GM13977 (cell line): ENCODE measurements at regions not wholly inside any gene's neighbourhood (a gene's known extent, or its start where the extent isn't known, plus 50 kb on each side); places are given as distances from the start of the nearest gene placed in this dataset.

ENCODE experiments used
- DNase-seq: peaks from one replicate; pipeline ENCODE4 v3.0.0; 2012; ENCODE audit warnings: low spot score
- in situ Hi-C: fragments of 300-500 bp; cut with MboI; formaldehyde crosslinking; loops from one replicate; pipeline ENCODE4 v1.12.0; 2022; ENCODE audit warnings: low sequenced_read_pairs, low pct_unique_long_range_greater_than_20kb, mixed read lengths, inconsistent platforms; ENCODE audit not compliant: unreplicated experiment
- TF ChIP-seq, protein P1 (sequence below): IDR thresholded peaks from 2 replicates; pipeline ENCODE4 v1.5.1; 2012; ENCODE audit warnings: mild to moderate bottlenecking, control low read depth; ENCODE audit not compliant: insufficient read depth; ENCODE audit errors: extremely low read depth, missing control alignments

DNA sequence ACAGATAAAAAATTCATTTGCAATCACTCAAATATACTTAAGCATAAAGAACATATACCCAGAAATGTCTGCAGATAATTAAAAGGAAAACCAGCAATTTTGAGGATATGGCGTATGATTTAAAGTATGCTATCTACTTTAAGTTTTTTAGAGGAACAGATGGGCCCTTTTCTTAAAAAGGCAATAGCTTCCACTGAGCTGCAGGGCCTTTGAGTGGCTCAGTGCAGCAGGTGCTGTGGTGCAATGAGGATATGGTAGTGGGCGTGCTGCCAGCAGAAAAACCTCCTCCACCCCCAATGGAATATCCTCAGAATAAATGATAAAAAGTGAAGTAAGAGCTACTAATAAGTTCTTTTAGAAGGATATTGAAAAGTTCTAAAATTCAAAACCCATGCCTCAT is 814.5 kb downstream of the MTRR start:
- TF ChIP-seq, protein P1, sequence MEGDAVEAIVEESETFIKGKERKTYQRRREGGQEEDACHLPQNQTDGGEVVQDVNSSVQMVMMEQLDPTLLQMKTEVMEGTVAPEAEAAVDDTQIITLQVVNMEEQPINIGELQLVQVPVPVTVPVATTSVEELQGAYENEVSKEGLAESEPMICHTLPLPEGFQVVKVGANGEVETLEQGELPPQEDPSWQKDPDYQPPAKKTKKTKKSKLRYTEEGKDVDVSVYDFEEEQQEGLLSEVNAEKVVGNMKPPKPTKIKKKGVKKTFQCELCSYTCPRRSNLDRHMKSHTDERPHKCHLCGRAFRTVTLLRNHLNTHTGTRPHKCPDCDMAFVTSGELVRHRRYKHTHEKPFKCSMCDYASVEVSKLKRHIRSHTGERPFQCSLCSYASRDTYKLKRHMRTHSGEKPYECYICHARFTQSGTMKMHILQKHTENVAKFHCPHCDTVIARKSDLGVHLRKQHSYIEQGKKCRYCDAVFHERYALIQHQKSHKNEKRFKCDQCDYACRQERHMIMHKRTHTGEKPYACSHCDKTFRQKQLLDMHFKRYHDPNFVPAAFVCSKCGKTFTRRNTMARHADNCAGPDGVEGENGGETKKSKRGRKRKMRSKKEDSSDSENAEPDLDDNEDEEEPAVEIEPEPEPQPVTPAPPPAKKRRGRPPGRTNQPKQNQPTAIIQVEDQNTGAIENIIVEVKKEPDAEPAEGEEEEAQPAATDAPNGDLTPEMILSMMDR = no peak
- in situ Hi-C loops = no loop called here
- DNase-seq = no peak

DNA sequence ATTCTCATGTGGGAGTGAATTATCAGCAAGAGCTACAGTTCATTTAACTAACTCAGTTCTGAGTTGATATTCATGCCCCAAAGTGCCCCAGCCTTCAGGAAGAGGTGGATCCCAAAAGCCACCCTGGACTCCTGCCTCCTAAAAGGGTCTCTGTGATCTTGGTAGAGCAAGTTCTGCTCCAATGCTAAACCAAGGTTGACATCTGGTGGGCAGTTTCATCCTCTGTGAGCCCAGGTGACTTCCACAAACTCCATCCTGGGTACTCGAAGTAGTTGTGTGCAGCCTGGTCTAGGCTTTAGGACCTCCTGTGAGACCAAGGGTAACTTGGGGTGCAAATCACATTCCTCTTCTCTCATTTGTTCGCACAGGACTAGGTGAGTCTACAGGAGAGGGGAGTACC is 816.8 kb downstream of the MTRR start:
- in situ Hi-C loops = no loop called here
- TF ChIP-seq, protein P1 = no peak
- DNase-seq = no peak

DNA sequence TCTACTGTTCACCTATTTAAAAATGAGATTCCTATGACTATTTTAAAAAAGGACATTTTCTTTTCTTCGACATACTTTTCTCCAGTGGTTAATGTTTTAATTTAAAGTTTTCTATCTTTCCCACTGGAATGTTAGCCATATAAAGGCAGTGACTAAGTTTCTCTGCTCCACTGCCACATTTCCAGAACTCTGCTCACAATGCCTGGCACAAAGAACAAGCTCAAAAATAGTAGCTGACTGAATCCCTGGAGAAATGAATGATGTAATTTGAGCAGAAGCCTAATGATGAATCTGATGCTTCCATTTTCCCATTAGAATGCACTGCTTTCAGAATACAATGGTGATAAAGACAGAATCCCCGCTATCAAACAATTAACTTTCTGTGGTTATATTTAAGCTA is 817.8 kb downstream of the MTRR start:
- in situ Hi-C loops = no loop called here
- no peak for DNase-seq
- TF ChIP-seq, protein P1 = no peak

DNA sequence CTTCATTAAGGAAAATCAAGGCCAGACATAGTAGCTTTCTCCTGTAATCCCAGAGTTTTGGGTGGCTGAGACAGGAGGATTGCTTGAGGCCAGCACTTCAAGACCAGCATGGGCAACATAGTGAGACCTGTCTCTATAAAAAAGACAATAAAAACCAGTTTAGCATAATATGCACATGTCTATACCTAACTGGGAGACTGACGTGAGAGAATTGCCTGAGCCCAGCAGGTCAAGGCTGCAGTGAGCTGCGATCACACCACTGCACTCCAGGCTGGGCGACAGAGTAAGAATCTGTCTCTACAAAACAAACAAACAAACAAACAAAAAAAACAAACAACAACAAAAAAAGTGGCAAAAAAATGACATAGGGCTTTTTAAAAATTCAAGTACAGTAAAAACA is 820.8 kb downstream of the MTRR start:
- in situ Hi-C loops = no loop called here
- TF ChIP-seq, protein P1 = no peak
- DNase-seq = no peak

DNA sequence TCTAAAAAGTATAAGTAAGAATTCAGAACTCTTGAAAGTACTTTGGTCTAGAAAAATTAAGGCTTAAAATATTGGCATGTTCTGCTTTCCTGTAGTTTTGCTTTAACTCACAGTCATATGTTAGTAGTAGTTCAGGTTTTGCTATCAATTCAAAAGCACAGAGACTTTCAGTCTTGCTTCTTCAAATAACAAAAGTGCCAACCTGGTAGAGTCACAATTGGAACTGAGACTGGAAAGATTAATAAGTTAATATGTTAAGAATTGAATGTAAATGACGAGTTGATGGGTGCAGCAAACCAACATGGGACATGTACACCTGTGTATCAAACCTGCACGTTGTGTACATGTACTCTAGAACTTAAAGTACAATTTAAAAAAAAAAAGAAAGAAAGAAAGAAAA is 822.3 kb downstream of the MTRR start:
- TF ChIP-seq, protein P1 = no peak
- no peak for DNase-seq
- in situ Hi-C loops = no loop called here

DNA sequence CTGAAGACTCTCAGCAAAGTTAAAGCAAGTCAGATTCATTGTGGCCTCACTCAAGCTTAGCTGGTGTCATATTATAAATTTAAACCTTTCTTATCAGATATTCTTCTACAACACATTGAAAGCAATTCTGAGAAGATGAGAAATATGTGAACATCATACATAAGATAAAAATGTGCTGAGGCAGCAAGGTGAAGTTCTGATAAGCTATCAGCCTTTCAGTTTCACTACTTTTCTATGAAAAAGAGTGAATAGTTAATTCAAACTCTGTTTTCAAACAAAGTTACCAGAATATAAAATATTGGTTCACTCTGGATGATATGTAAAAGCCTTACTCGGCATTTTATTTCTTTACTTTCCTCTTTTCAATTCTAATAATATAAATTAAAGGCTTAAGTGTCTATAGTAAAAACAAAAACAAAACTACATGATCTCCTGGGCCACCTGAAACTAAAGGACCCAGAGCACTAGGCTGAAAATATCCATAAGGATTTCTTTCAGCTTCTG is 824.4 kb downstream of the MTRR start:
- DNase-seq = no peak
- in situ Hi-C loops = no loop called here
- TF ChIP-seq, protein P1 = no peak

DNA sequence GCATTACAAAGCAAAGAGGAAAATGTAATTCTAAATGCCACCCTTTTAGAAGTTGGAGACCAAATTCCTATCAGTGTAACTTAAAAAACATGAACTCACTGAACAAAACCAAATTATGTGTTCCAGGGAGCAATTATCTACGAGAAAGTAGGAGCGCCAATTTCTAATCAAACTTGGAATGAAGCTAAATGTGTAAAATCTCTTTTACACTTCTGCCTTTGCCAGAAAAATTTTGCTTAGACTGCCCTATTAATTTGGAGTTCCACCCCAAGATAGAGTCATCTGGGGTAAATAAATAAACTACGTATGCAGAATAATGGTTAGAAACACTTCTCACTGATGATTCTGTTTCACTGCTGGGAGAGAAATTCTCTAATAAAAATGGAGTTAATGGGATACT is 825.6 kb downstream of the MTRR start:
- TF ChIP-seq, protein P1 = no peak
- in situ Hi-C loops = no loop called here
- DNase-seq = no peak
